Stomach (tissue), 8 donors: ENCODE measurements at regions not wholly inside any gene's neighbourhood (a gene's known extent, or its start where the extent isn't known, plus 50 kb on each side); places are given as distances from the start of the nearest gene placed in this dataset.
A peak's percentile ranks its signal among the peaks of the same experiment; 100 is the strongest.

Experiments
- DNase-seq, 2 donors: peaks; one replicate each; pipeline versions ENCODE4 v3.0.0 to v3.0.0-alpha.2; 2013 to 2019
- H3K27ac ChIP-seq, 5 donors: fragments of 200-600 bp in 4 of 5; sonication (generic) in 4 of 5; one replicate each; pipeline ENCODE4 v1.5.1; 2013 to 2019; ENCODE audit warnings: mild to moderate bottlenecking in 1 of 5, moderate library complexity in 1 of 5
- H3K27me3 ChIP-seq, 3 donors: fragments of 200-600 bp; sonication (generic); one replicate each; pipeline ENCODE4 v1.5.1; 2017 to 2019; ENCODE audit warnings: mixed run types in 1 of 3
- H3K36me3 ChIP-seq, 4 donors: fragments of 200-600 bp; sonication (generic); 1 replicate in 3 of 4; 2 replicates in 1 of 4; pipeline ENCODE4 v1.5.1; 2016 to 2019
- H3K4me1 ChIP-seq, 4 donors: fragments of 200-600 bp; sonication (generic); one replicate each; pipeline ENCODE4 v1.5.1; 2016 to 2019
- H3K4me3 ChIP-seq, 4 donors: fragments of 200-600 bp; sonication (generic) in 3 of 4; one replicate each; pipeline ENCODE4 v1.5.1; 2016 to 2019; ENCODE audit warnings: mild to moderate bottlenecking in 1 of 4
- H3K9me3 ChIP-seq, 4 donors: fragments of 200-600 bp; sonication (generic); one replicate each; pipeline ENCODE4 v1.5.1; 2016 to 2019
- EP300 ChIP-seq: sonication (generic); formaldehyde crosslinking; IDR thresholded peaks from one replicate; pipeline ENCODE4 v1.6.1; 2017; ENCODE audit warnings: antibody characterized with exemption
- POLR2A ChIP-seq, 4 donors: fragments of 450-650 bp; IDR thresholded peaks; one replicate each; pipeline ENCODE4 v1.6.1; 2016; ENCODE audit warnings: antibody characterized with exemption in 4 of 4, control low read depth in 2 of 4, mild to moderate bottlenecking in 1 of 4, moderate library complexity in 1 of 4
- POLR2AphosphoS5 ChIP-seq, 3 donors: sonication (generic); formaldehyde crosslinking; IDR thresholded peaks; one replicate each; pipeline ENCODE4 v1.6.1; 2016; ENCODE audit warnings: antibody characterized with exemption in 3 of 3
- WGBS, 5 donors: extraction: QIAGEN DNeasy Blood & Tissue Kit in 3 of 5; methylation state at CpG; one replicate each; pipeline versions ENCODE4 v1.1.5 to v1.1.7; 2013 to 2018; 5-methylcytosine and 5-hydroxymethylcytosine counted together
- intact Hi-C: fragments of 100-400 bp; cut with DNase I; formaldehyde crosslinking; loops from one replicate; pipeline ENCODE4 v1.15.1; 2023; ENCODE audit warnings: low total_unique reads
- TF ChIP-seq, protein P1 (sequence below), 7 experiments: fragments of 450-650 bp in 4 of 7; fragments of 200-600 bp in 3 of 7; sonication (generic) in 3 of 7; IDR thresholded peaks; one replicate each; pipeline ENCODE4 v1.5.1; 2016 to 2019; ENCODE audit warnings: antibody characterized with exemption in 7 of 7, control low read depth in 2 of 7, mild to moderate bottlenecking in 1 of 7
- donor health status: healthy with polysubstance abuse.
- donor health status: Bipolar disorder and iron deficiency.
- donor health status: healthy.

DNA sequence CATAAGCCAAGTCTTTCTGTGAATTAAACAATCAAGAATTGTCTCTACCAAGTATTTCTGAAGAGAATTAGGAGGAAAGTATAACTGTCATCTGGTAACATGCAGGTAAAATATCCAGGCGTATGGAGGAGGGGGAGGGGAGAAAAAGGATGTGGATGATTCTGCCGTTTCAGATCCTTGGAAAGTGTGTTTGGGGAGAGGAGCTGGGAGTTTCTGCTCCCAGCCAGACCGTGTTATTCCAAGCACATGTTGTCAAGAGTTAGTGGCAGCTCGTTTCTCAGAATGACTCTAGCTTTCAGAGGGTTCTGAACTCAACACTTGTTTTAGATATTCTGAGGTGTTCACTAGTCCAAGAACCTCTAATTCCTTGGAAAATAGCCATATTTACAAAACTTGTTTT, 137.6 kb downstream of the FAM124B start:
- Histone ChIP-seq H3K36me3 (no peaks in the 10 kb centered on the region), H3K9me3 (no peaks in the 10 kb centered on the region), H3K27me3 (no peaks in the 10 kb centered on the region), H3K4me3 (no peak overlapping the region), H3K27ac (no peak overlapping the region), H3K4me1 (peaks cover 4 to 21% (median 11%) of the 10 kb centered on the region in 4 donors)
- TF ChIP-seq POLR2A (IDR thresholded peaks at IDR 0.05) (no peak), EP300 (no peak), POLR2AphosphoS5 (IDR thresholded peaks at IDR 0.05) (no peak)
- TF ChIP-seq, protein P1, sequence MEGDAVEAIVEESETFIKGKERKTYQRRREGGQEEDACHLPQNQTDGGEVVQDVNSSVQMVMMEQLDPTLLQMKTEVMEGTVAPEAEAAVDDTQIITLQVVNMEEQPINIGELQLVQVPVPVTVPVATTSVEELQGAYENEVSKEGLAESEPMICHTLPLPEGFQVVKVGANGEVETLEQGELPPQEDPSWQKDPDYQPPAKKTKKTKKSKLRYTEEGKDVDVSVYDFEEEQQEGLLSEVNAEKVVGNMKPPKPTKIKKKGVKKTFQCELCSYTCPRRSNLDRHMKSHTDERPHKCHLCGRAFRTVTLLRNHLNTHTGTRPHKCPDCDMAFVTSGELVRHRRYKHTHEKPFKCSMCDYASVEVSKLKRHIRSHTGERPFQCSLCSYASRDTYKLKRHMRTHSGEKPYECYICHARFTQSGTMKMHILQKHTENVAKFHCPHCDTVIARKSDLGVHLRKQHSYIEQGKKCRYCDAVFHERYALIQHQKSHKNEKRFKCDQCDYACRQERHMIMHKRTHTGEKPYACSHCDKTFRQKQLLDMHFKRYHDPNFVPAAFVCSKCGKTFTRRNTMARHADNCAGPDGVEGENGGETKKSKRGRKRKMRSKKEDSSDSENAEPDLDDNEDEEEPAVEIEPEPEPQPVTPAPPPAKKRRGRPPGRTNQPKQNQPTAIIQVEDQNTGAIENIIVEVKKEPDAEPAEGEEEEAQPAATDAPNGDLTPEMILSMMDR (IDR thresholded peaks at IDR 0.05) = no peak
- WGBS, 5 donors = 38 to 53% (median 41%) methylated on average over 4 of the region's 4 CpGs
- intact Hi-C loops = no loop called here
- DNase-seq = no peak

DNA sequence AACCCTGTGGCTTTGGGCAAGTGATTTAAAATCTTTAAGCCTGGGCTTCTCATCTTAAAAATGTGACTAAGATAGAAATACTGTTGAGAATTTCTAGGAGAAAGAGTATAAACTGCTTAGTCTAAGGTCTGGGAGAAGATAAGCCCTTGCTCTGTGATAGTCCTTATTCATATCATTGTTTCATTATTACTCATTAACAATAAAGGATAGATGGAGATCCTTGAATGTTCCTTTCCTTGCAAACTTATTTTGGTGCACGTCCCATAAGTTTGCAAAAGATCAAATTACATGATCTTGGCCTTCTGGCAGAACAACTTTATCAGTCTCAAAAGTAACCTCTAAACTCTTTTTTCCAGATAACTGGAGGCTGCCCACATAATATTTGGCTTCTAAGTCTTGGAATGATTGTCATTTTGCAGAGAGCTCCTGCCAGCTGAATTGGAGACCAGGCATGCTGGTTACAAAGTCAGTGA, 138.3 kb downstream of the FAM124B start:
- no peak overlapping the region for H3K27ac ChIP-seq
- H3K4me3 ChIP-seq = no peak overlapping the region
- intact Hi-C loops = no loop called here
- H3K36me3 ChIP-seq = no peaks in the 10 kb centered on the region
- no peaks in the 10 kb centered on the region for H3K9me3 ChIP-seq
- TF ChIP-seq, protein P1 (IDR thresholded peaks at IDR 0.05) = no peak
- TF ChIP-seq POLR2AphosphoS5 (IDR thresholded peaks at IDR 0.05) (no peak), EP300 (no peak), POLR2A (IDR thresholded peaks at IDR 0.05) (no peak)
- peaks cover 4 to 17% (median 9%) of the 10 kb centered on the region in 4 donors for H3K4me1 ChIP-seq
- WGBS, 5 donors = 21 to 28% (median 26%) methylated on average over 1 of the region's 1 CpG
- DNase-seq = peak in 1 of 2 donors; percentile 20
- no peaks in the 10 kb centered on the region for H3K27me3 ChIP-seq

DNA sequence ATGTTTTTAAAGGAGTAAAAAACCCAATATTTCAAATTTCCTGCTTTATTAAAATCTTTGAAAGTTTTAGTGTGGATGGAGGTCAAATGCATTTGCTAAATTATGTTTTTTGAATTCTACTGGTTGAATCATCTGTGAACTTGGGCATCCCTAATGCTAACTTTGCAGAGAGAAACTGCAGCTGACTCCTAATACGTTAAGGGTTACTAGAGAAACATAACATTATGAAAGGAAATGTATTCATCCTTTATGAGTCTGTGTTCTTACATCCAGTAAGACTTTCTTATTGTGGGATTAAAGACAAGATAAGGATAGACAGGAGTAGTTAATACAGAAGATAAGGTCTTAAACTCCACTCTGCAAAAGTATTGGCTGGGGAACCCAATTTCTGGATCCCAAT, 140.6 kb downstream of the FAM124B start:
- H3K27me3 ChIP-seq = no peaks in the 10 kb centered on the region
- no peaks in the 10 kb centered on the region for H3K9me3 ChIP-seq
- WGBS, 5 donors = 84 to 91% (median 88%) methylated on average over 1 of the region's 1 CpG
- intact Hi-C loops = no loop called here
- TF ChIP-seq POLR2AphosphoS5 (IDR thresholded peaks at IDR 0.05) (no peak), EP300 (no peak), POLR2A (IDR thresholded peaks at IDR 0.05) (no peak)
- TF ChIP-seq, protein P1 (IDR thresholded peaks at IDR 0.05) = no peak
- no peaks in the 10 kb centered on the region for H3K36me3 ChIP-seq
- H3K27ac ChIP-seq = no peak overlapping the region
- DNase-seq = no peak
- peaks cover 0 to 10% (median 3%) of the 10 kb centered on the region in 4 donors for H3K4me1 ChIP-seq
- no peak overlapping the region for H3K4me3 ChIP-seq

DNA sequence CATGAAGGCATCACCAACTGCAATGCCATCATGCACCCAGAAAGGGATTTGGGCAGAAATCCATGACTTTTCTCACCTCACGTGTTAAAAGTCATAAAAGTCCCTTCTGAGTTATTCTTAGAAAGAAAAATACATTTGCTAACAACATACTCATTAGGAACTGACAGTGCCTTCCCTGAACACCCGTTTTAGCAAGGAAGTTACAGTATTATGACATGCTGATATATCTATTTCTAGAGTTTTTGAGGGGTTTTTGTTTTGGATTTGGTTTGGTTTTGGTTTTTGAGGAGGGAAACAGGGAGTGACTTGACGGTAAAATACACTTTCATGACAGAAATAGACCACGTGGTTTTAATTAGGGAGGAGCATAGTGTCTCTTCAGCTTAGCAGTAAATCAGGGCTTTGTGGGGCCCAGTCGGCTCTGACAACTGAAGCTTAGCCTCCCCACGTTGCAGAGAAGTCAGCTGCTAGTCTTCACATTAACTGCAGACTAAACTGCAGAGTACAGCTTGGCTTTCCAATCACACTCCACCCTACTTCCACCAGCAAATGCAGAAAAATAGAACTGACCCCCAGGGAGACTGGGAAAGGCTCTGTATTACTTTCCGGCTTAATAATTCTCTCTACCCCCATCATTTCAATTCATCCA, 141.4 kb downstream of the FAM124B start:
- Histone ChIP-seq H3K9me3 (no peaks in the 10 kb centered on the region), H3K27me3 (no peaks in the 10 kb centered on the region), H3K27ac (no peak overlapping the region), H3K36me3 (no peaks in the 10 kb centered on the region), H3K4me1 (peaks cover 0 to 10% (median 3%) of the 10 kb centered on the region in 4 donors), H3K4me3 (no peak overlapping the region)
- WGBS, 5 donors = 37 to 63% (median 57%) methylated on average over 7 of the region's 7 CpGs
- intact Hi-C loops = no loop called here
- peak in 1 of 2 donors; percentile 81 for DNase-seq
- TF ChIP-seq POLR2AphosphoS5 (IDR thresholded peaks at IDR 0.05) (no peak), POLR2A (IDR thresholded peaks at IDR 0.05) (no peak), EP300 (no peak)
- TF ChIP-seq, protein P1 (IDR thresholded peaks at IDR 0.05) = no peak
